GM12892 (cell line): ENCODE measurements at regions not wholly inside any gene's neighbourhood (a gene's known extent, or its start where the extent isn't known, plus 50 kb on each side); places are given as distances from the start of the nearest gene placed in this dataset.

Experiments
- POLR2A ChIP-seq: IDR thresholded peaks from 2 replicates; pipeline ENCODE4 v1.6.1; 2011; ENCODE audit warnings: low read depth, low read length, control low read depth
- POLR2AphosphoS5 ChIP-seq: IDR thresholded peaks from 2 replicates; pipeline ENCODE4 v1.6.1; 2011; ENCODE audit warnings: low read depth, low read length, control low read depth
- TAF1 ChIP-seq: IDR thresholded peaks from 2 replicates; pipeline ENCODE4 v1.6.1; 2011; ENCODE audit warnings: low read depth, mild to moderate bottlenecking, control low read depth, low read length, borderline replicate concordance

- no peak for TF ChIP-seq POLR2A
- TF ChIP-seq POLR2AphosphoS5 = no peak
- no peak for TF ChIP-seq TAF1
Observed at GRCh38 chr14:45705940-45706534, 453.0 kb upstream of the MIS18BP1 start.
